ENCODE measurements at regions not wholly inside any gene's neighbourhood (a gene's known extent, or its start where the extent isn't known, plus 50 kb on each side); places are given as distances from the start of the nearest gene placed in this dataset.

DNA sequence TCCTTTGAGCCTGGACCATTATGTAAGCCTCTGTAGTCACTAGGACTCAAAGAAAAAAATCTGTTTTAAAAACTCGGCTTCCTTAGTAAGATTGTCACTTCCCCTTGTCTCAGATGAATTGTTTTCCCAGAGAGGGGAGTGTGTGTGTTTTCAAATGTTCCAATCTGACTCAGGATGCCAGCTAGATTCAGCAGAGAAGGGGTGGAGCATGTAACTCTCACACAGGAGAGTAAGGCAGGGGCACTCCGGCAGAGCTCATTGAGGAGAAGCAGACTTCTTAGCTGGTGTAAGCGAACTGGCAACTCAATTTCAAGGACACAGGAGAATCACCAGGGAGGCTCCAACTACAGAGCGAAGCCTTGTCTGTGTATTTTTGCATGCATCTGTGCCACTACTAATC is 623.2 kb downstream of the LMO4 start:
- Mint-ChIP-seq H3K9me3 (no peaks in the 10 kb centered on the region), H3K27ac (ENCODE audit: unreplicated experiment) (no peak overlapping the region), H3K27me3 (ENCODE audit: low read depth) (no peaks in the 10 kb centered on the region), H3K36me3 (ENCODE audit: low read depth) (no peaks in the 10 kb centered on the region), H3K4me1 (peaks cover 14% of the 10 kb centered on the region), H3K4me3 (no peak overlapping the region)
- TF ChIP-seq, protein P1, sequence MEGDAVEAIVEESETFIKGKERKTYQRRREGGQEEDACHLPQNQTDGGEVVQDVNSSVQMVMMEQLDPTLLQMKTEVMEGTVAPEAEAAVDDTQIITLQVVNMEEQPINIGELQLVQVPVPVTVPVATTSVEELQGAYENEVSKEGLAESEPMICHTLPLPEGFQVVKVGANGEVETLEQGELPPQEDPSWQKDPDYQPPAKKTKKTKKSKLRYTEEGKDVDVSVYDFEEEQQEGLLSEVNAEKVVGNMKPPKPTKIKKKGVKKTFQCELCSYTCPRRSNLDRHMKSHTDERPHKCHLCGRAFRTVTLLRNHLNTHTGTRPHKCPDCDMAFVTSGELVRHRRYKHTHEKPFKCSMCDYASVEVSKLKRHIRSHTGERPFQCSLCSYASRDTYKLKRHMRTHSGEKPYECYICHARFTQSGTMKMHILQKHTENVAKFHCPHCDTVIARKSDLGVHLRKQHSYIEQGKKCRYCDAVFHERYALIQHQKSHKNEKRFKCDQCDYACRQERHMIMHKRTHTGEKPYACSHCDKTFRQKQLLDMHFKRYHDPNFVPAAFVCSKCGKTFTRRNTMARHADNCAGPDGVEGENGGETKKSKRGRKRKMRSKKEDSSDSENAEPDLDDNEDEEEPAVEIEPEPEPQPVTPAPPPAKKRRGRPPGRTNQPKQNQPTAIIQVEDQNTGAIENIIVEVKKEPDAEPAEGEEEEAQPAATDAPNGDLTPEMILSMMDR (conservative IDR thresholded peaks at IDR 0.05), result no peak
- no peak for DNase-seq (ENCODE audit: low read depth, low spot score)

DNA sequence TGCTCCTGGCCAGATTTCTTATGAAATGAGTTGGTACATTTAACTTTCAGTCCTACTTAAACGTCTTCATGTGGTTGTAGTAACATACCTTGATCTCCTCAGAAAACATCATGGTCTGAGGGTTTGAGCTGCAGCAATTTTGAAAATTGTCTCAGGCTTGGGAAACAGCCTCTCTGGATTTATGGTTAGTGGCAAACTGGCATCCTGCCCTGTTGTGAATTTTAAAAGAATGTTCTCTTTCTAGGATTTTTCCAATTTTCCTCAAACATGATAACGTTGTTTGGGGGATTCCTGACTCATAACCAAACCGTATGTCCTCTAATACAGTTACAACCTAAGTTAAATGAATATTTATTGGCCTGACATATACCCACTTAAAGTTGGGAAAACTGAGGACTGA is 624.4 kb downstream of the LMO4 start:
- Mint-ChIP-seq H3K4me1 (peaks cover 14% of the 10 kb centered on the region), H3K36me3 (ENCODE audit: low read depth) (no peaks in the 10 kb centered on the region), H3K27ac (ENCODE audit: unreplicated experiment) (no peak overlapping the region), H3K27me3 (ENCODE audit: low read depth) (no peaks in the 10 kb centered on the region), H3K4me3 (no peak overlapping the region), H3K9me3 (no peaks in the 10 kb centered on the region)
- no peak for DNase-seq (ENCODE audit: low read depth, low spot score)
- TF ChIP-seq, protein P1 (conservative IDR thresholded peaks at IDR 0.05), result no peak

DNA sequence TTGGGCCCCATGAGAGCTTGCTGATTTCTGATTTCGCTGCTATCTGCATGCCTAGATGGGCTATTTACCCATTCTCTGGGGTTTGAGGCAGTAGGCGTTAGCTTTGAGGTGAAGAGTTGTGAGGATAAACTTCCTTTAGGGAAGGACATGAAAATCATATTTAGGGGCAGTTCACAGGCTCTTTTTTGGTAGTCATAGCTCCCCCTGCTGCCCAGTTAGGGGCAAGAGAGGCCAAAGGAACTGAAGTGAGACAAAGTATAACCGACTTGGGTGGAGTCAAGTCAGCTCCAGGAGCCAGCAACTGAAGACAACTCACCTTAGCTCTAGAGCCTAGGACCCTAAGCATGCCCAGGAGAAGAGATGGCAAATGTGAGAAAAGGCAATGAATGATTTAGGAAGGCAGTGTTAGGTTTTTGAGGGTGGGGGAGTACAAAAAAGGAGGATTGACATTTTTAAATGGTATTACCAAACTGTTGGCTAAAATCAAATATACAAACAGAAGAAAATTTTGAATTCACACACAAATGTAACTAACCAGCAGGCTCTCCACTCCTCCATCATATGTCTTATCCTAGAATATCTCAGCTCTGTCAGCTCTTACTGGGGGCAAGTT is 625.2 kb downstream of the LMO4 start:
- no peaks in the 10 kb centered on the region for H3K9me3 Mint-ChIP-seq
- peaks cover 14% of the 10 kb centered on the region for H3K4me1 Mint-ChIP-seq
- DNase-seq (ENCODE audit: low read depth, low spot score), result peak; percentile 61

DNA sequence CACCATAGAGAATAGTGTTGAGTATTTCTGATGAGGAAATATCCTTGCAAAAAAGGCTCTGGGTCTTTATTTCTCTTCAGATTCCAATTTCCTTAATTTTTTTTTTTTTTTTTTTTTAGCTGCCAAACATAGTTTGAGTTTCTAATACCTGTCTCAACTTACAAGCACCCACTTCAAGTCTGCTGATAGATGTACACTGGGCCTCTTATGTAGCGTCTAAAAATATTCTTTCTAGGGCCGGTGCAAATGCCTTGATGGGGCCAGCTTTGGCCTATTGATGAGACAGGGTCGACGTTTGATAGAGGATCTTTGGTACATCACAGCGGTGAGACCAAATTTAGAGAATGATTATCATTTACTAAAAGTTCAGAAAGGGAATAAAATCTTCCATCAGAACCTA is 626.4 kb downstream of the LMO4 start:
- Mint-ChIP-seq H3K27ac (ENCODE audit: unreplicated experiment) (no peak overlapping the region), H3K36me3 (ENCODE audit: low read depth) (no peaks in the 10 kb centered on the region), H3K4me3 (no peak overlapping the region), H3K9me3 (no peaks in the 10 kb centered on the region), H3K27me3 (ENCODE audit: low read depth) (no peaks in the 10 kb centered on the region), H3K4me1 (peaks cover 14% of the 10 kb centered on the region)
- TF ChIP-seq, protein P1 (conservative IDR thresholded peaks at IDR 0.05), result no peak
- no peak for DNase-seq (ENCODE audit: low read depth, low spot score)

More for the DNA sequence above, 625.2 kb downstream of the LMO4 start:
- TF ChIP-seq, protein P1 (conservative IDR thresholded peaks at IDR 0.05), result peak; percentile 83
- Mint-ChIP-seq H3K27ac (ENCODE audit: unreplicated experiment) (no peak overlapping the region), H3K4me3 (no peak overlapping the region), H3K27me3 (ENCODE audit: low read depth) (no peaks in the 10 kb centered on the region), H3K36me3 (ENCODE audit: low read depth) (no peaks in the 10 kb centered on the region)

DNA sequence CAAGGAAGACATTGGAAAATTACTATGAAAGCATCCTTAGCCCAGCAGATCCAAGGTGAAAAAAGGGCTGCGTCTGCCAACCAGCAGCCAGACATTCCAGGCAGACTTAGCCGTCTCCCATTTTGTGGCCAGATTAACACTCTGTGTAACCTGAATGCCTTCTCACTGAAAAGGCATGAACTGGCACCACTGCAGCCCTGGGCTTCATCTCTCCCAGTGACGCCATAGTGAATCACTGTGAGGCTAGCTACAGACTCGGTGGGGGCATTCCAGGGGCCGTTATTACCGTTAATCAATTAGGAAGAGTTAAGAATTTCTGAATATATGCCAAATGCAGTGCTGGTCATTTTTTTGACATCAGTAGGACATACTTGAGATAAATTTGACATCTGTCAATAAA is 627.4 kb downstream of the LMO4 start:
- H3K4me1 Mint-ChIP-seq, result peaks cover 14% of the 10 kb centered on the region
- H3K9me3 Mint-ChIP-seq, result no peaks in the 10 kb centered on the region
- H3K27me3 Mint-ChIP-seq (ENCODE audit: low read depth), result no peaks in the 10 kb centered on the region
- no peak overlapping the region for H3K27ac Mint-ChIP-seq (ENCODE audit: unreplicated experiment)
- no peak for DNase-seq (ENCODE audit: low read depth, low spot score)
- no peak overlapping the region for H3K4me3 Mint-ChIP-seq
- TF ChIP-seq, protein P1 (conservative IDR thresholded peaks at IDR 0.05), result no peak
- no peaks in the 10 kb centered on the region for H3K36me3 Mint-ChIP-seq (ENCODE audit: low read depth)
